ENCODE measurements at regions not wholly inside any gene's neighbourhood (a gene's known extent, or its start where the extent isn't known, plus 50 kb on each side); places are given as distances from the start of the nearest gene placed in this dataset.

GRCh38 chr1:67896826-67897225, 63.6 kb upstream of the GNG12 start:
- no peak overlapping the region for H3K4me3 ChIP-seq (ENCODE audit: low read depth, low read length)
- DNase-seq (ENCODE audit: low read depth): no peak
- TF ChIP-seq CTCF (IDR thresholded peaks at IDR 0.05; ENCODE audit: insufficient read depth, low read depth, low read length, missing control alignments): no peak

GRCh38 chr1:67894981-67895735, 61.9 kb upstream of the GNG12 start:
- H3K4me3 ChIP-seq (ENCODE audit: low read depth, low read length): no peak overlapping the region
- no peak for DNase-seq (ENCODE audit: low read depth)
- no peak for TF ChIP-seq CTCF (IDR thresholded peaks at IDR 0.05; ENCODE audit: insufficient read depth, low read depth, low read length, missing control alignments)

- DNase-seq (ENCODE audit: low read depth): no peak
- no peak overlapping the region for H3K4me3 ChIP-seq (ENCODE audit: low read depth, low read length)
- TF ChIP-seq CTCF (IDR thresholded peaks at IDR 0.05; ENCODE audit: insufficient read depth, low read depth, low read length, missing control alignments): no peak
Observed at GRCh38 chr1:67893126-67893495, 59.8 kb upstream of the GNG12 start.

- DNase-seq (ENCODE audit: low read depth): no peak
- TF ChIP-seq CTCF (IDR thresholded peaks at IDR 0.05; ENCODE audit: insufficient read depth, low read depth, low read length, missing control alignments): no peak
- H3K4me3 ChIP-seq (ENCODE audit: low read depth, low read length): no peak overlapping the region
Observed at GRCh38 chr1:67892476-67893125, 59.3 kb upstream of the GNG12 start.

GRCh38 chr1:67890857-67891256, 57.6 kb upstream of the GNG12 start:
- DNase-seq (ENCODE audit: low read depth): no peak
- H3K4me3 ChIP-seq (ENCODE audit: low read depth, low read length): no peak overlapping the region
- no peak for TF ChIP-seq CTCF (IDR thresholded peaks at IDR 0.05; ENCODE audit: insufficient read depth, low read depth, low read length, missing control alignments)

- TF ChIP-seq CTCF (IDR thresholded peaks at IDR 0.05; ENCODE audit: insufficient read depth, low read depth, low read length, missing control alignments): no peak
- peak; percentile 4 for DNase-seq (ENCODE audit: low read depth)
- H3K4me3 ChIP-seq (ENCODE audit: low read depth, low read length): no peak overlapping the region
Observed at GRCh38 chr1:67889953-67890567, 56.8 kb upstream of the GNG12 start.

All from GM12865 (cell line).